Epithelial cell of proximal tubule (primary cell): ENCODE measurements at regions not wholly inside any gene's neighbourhood (a gene's known extent, or its start where the extent isn't known, plus 50 kb on each side); places are given as distances from the start of the nearest gene placed in this dataset.
"Not testable (repeated sequence)": the region's sequence is repeated elsewhere in the genome, so short reads cannot be mapped to it uniquely, and the experiment has no call there.

ENCODE experiments used
- DNase-seq: peaks from one replicate; pipeline ENCODE4 v3.0.0-alpha.2; 2011; ENCODE audit warnings: low read depth
- H3K4me3 ChIP-seq: 2 replicates; pipeline ENCODE4 v1.5.1; 2011; ENCODE audit warnings: low read depth, mild to moderate bottlenecking, low read length
- CTCF ChIP-seq: conservative IDR thresholded peaks from 2 replicates; pipeline ENCODE4 v1.5.1; 2012; ENCODE audit warnings: low read depth, mild to moderate bottlenecking, low read length

GRCh38 chr2:66101206-66101605, 333.7 kb upstream of the MEIS1 start:
- DNase-seq, result no peak
- no peak overlapping the region for H3K4me3 ChIP-seq
- no peak for TF ChIP-seq CTCF

GRCh38 chr2:66095820-66096345, 339.0 kb upstream of the MEIS1 start:
- DNase-seq, result no peak
- no peak for TF ChIP-seq CTCF
- no peak overlapping the region for H3K4me3 ChIP-seq

GRCh38 chr2:66094689-66095088, 340.2 kb upstream of the MEIS1 start:
- not testable (repeated sequence) for DNase-seq, H3K4me3 ChIP-seq

GRCh38 chr2:66093371-66093770, 341.6 kb upstream of the MEIS1 start:
- TF ChIP-seq CTCF, result no peak
- no peak overlapping the region for H3K4me3 ChIP-seq
- DNase-seq, result no peak

- TF ChIP-seq CTCF, result no peak
- H3K4me3 ChIP-seq, result no peak overlapping the region
- DNase-seq, result no peak
Measured at GRCh38 chr2:66084948-66085590, 349.9 kb upstream of the MEIS1 start.

GRCh38 chr2:66082581-66082980, 352.3 kb upstream of the MEIS1 start:
- TF ChIP-seq CTCF, result no peak
- DNase-seq, result no peak
- H3K4me3 ChIP-seq, result no peak overlapping the region

- H3K4me3 ChIP-seq, result no peak overlapping the region
- DNase-seq, result no peak
- TF ChIP-seq CTCF, result no peak
Measured at GRCh38 chr2:66080127-66080526, 354.8 kb upstream of the MEIS1 start.
